NCI-H128 (cell line): ENCODE measurements at regions not wholly inside any gene's neighbourhood (a gene's known extent, or its start where the extent isn't known, plus 50 kb on each side); places are given as distances from the start of the nearest gene placed in this dataset.
"Not testable (repeated sequence)": the region's sequence is repeated elsewhere in the genome, so short reads cannot be mapped to it uniquely, and the experiment has no call there.

Experiments used
- DNase-seq: peaks from one replicate; lab custom pipeline; 2025; ENCODE audit not compliant: unreplicated experiment; lab: John Stamatoyannopoulos, UW

GRCh38 chr1:37159102-37159501 lies 124.8 kb upstream of the GRIK3 start:
- DNase-seq, result no peak

- DNase-seq, result no peak
These were observed 126.9 kb upstream of the GRIK3 start for GRCh38 chr1:37161171-37161570.

- DNase-seq, result no peak
These were observed 127.7 kb upstream of the GRIK3 start for GRCh38 chr1:37162059-37162458.

- DNase-seq, result no peak
These were observed 131.7 kb upstream of the GRIK3 start for GRCh38 chr1:37166005-37166404.

- DNase-seq, result no peak
These were observed 133.2 kb upstream of the GRIK3 start for GRCh38 chr1:37167479-37167878.

- no peak for DNase-seq
These were observed 134.9 kb upstream of the GRIK3 start for GRCh38 chr1:37169241-37169640.

- no peak for DNase-seq
These were observed 135.5 kb upstream of the GRIK3 start for GRCh38 chr1:37169743-37170275.

- no peak for DNase-seq
These were observed 137.4 kb upstream of the GRIK3 start for GRCh38 chr1:37171691-37172090.

- DNase-seq, result no peak
These were observed 140.0 kb upstream of the GRIK3 start for GRCh38 chr1:37174341-37174740.

GRCh38 chr1:37174876-37175275 lies 140.6 kb upstream of the GRIK3 start:
- no peak for DNase-seq

GRCh38 chr1:37175666-37176215 lies 141.4 kb upstream of the GRIK3 start:
- DNase-seq, result no peak

- DNase-seq, result no peak
These were observed 142.0 kb upstream of the GRIK3 start for GRCh38 chr1:37176269-37176668.

- DNase-seq, result no peak
These were observed 143.0 kb upstream of the GRIK3 start for GRCh38 chr1:37177230-37177864.

GRCh38 chr1:37181425-37181824 lies 147.1 kb upstream of the GRIK3 start:
- no peak for DNase-seq

- DNase-seq, result no peak
These were observed 150.5 kb upstream of the GRIK3 start for GRCh38 chr1:37184789-37185188.

GRCh38 chr1:37186246-37186756 lies 152.0 kb upstream of the GRIK3 start:
- no peak for DNase-seq

GRCh38 chr1:37189111-37189510 lies 154.8 kb upstream of the GRIK3 start:
- DNase-seq, result no peak

GRCh38 chr1:37197411-37197810 lies 163.1 kb upstream of the GRIK3 start:
- no peak for DNase-seq

- DNase-seq, result not testable (repeated sequence)
These were observed 180.0 kb upstream of the GRIK3 start for GRCh38 chr1:37214305-37214704.

- DNase-seq, result no peak
These were observed 199.3 kb upstream of the GRIK3 start for GRCh38 chr1:37233606-37234005.

- DNase-seq, result no peak
These were observed 200.7 kb upstream of the GRIK3 start for GRCh38 chr1:37234941-37235418.

GRCh38 chr1:37237948-37238347 lies 203.6 kb upstream of the GRIK3 start:
- no peak for DNase-seq
